ENCODE measurements at regions not wholly inside any gene's neighbourhood (a gene's known extent, or its start where the extent isn't known, plus 50 kb on each side); places are given as distances from the start of the nearest gene placed in this dataset.

GRCh38 chr14:36075203-36075602 is 101.3 kb downstream of the PTCSC3 start:
- TF ChIP-seq, protein P1, sequence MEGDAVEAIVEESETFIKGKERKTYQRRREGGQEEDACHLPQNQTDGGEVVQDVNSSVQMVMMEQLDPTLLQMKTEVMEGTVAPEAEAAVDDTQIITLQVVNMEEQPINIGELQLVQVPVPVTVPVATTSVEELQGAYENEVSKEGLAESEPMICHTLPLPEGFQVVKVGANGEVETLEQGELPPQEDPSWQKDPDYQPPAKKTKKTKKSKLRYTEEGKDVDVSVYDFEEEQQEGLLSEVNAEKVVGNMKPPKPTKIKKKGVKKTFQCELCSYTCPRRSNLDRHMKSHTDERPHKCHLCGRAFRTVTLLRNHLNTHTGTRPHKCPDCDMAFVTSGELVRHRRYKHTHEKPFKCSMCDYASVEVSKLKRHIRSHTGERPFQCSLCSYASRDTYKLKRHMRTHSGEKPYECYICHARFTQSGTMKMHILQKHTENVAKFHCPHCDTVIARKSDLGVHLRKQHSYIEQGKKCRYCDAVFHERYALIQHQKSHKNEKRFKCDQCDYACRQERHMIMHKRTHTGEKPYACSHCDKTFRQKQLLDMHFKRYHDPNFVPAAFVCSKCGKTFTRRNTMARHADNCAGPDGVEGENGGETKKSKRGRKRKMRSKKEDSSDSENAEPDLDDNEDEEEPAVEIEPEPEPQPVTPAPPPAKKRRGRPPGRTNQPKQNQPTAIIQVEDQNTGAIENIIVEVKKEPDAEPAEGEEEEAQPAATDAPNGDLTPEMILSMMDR (IDR thresholded peaks at IDR 0.05), result no peak
- no peak for TF ChIP-seq POLR2A (IDR thresholded peaks at IDR 0.05)
